NCI-H82 treated with DMSO at 0.1 percent for 48 hours (cell line): ENCODE measurements at regions not wholly inside any gene's neighbourhood (a gene's known extent, or its start where the extent isn't known, plus 50 kb on each side); places are given as distances from the start of the nearest gene placed in this dataset.
A peak's percentile ranks its signal among the peaks of the same experiment; 100 is the strongest.
"Not testable (repeated sequence)": the region's sequence is repeated elsewhere in the genome, so short reads cannot be mapped to it uniquely, and the experiment has no call there.

Experiments used
- DNase-seq: peaks from one replicate; lab custom pipeline; 2025; ENCODE audit not compliant: unreplicated experiment; lab: John Stamatoyannopoulos, UW

DNA sequence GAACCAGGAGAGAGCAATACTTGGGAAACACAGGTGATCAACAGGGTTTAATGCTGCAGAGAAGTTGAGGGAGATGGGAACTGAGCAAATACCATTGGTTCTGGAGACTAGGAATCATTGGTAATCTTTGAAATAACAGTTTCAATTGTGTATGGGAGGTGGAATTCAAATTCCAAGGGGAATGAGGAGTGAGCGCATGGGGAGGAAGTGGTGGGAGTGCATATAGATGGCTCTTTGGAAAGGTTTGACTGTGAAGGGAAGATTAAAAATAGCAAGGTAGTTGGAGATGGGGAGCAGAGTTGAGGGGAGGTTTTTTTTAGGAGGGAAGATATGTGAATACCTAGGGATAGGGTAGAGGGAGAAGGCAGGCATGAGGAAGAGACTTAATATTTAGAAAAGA, 51.1 kb upstream of the ROPN1 start:
- no peak for DNase-seq

- DNase-seq = peak; percentile 90
These were observed 53.0 kb upstream of the ROPN1 start for GRCh38 chr3:124044956-124045355.

DNA sequence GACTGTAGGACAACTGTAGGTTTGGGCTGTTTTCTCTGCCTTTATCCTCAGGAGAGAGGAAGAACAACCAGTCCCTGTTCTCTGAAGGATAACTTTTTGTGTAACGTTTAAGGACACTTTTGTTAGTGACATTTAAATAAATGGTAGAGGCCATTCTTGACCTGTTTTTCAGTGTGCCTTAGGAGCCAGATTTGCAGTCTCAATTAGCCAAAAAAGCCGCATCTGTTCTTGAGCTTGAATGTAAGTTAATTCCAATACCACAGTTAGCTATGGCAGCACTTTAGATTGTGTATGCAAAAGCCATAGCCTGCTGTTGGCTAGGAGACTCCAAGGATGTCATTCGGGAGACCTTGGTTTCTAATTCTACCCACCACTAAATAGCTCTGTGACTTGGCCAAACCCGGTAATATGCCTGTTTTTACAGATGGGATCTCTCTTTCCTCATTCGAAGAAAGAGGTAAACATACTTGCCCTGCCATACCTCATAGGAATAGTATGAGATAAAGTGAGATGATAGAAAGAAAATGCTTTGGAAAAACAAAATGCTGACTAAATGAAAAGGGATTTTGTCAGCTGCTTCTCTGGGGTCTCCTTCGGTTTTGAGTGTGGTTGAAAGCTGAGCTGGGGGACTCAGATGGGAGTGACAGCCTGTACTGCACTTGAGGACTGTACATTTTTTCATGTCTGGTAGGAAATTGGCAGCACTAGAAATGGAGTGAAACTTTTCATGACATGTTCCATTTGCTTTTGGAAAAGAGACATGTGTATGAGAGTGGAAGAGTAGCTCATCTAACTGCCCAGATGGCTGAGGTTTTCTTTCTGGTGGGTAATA, 57.3 kb upstream of the ROPN1 start:
- no peak for DNase-seq

DNA sequence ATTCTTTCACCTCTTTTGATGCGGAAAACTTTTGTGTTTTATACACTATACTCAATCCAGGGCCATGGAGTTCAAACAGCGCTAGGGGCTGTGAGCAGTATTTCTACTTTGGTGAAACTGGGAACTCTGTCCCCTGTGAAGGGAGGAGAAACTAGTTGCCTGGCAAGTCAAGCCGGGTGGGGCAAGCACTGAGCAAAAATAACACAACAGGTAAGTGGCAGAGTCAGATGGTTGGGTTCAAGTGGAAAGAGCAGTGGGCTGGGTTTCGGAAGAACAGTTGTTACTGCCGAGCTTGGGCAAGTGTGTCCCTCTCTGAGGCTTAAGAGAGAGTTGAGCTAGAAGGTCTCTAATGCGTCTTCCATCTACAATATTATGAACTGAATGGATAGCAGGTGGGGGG, 59.7 kb upstream of the ROPN1 start:
- DNase-seq = no peak

DNA sequence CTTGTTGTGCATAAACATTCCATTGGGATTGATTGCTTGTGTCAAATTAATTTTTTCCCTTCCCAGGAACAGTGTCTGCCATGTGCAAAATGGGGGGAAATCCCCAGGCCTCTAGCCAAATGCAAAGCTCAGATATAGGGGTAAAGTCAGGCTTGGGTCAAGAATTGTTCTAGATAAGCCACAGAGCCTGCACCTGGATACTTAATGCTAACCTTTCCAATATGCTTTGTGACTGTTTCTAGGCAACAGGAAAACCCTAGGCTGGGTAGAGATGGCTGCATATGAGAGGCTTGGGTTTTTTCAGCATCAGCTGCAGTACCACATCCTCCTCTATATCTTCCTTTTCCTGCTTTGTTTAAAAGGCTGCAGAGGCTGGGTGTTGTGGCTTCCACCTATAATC, 61.9 kb upstream of the ROPN1 start:
- no peak for DNase-seq

DNA sequence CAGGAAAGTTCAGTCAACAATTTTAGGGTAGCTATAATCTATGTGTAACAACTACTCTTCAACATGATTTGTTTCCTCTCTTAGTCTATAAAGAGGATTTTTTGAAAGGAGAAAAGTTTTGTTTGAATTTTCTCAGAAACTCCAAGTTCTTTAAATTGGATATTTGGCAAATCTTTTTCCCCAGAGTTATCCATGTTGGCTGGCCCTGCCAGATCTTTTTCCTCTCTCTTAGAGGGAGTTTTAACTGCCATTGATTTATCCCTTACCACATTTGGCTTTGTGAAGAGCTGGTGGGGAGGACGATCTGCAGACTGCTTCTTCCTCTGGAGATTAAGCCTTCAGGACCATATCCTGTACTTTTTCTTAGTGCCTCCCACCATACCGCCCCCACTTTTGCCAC, 64.9 kb upstream of the ROPN1 start:
- no peak for DNase-seq

DNA sequence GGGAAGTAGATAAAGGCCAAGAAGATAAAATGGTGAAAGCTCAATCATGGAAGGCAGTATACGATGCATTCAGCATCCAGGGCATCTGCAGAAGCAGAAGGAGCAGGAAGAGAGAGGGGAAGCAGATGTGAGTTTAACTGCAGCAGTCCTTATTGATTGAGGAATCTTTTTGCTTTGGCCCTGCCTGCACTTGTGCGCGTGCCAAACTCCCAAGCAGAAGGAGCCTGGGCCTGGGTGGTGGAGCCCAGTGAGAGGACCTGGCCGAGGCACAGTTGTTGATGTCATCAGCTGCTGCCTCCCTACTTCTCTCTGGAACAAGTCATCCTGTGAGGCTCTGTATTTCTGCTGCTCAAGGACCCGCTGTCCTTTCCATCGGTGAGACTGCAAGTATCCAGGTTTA, 65.5 kb upstream of the ROPN1 start:
- no peak for DNase-seq

- no peak for DNase-seq
These were observed 67.7 kb upstream of the ROPN1 start for GRCh38 chr3:124059580-124059979.

DNA sequence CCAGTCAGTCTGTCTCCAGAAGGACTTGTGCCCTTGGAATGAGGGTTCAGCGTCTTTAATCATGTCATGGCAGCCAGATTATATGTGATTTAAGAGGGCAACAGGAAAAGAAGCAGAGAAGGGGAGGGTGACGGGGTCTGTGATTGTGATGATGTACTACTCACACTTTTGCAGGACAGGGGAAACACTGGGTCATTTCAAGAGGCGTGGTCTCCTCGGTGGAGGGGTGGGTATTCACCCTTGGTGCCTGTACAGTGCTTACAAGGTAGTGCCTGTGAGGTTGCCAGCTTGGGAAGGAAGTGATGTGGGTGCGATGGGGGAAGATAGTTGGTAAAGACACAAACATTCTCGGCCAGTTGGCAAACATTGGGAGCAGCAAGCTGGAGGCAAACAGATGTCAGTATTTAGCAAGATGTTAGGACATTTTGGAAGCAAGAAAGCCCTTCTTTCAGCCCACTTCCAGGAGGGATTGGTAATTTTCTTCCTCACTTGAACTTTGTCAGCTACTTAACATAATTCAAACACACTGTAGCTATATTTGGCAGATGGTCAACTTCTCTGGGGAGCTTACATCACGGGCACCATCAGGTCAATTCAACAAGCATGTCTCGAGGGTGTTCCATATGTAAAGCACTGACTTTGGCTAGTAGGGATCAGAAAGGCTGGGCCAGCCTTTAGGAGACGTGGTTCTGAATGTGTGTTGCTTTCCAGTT, 71.4 kb upstream of the ROPN1 start:
- peak; percentile 82 for DNase-seq

DNA sequence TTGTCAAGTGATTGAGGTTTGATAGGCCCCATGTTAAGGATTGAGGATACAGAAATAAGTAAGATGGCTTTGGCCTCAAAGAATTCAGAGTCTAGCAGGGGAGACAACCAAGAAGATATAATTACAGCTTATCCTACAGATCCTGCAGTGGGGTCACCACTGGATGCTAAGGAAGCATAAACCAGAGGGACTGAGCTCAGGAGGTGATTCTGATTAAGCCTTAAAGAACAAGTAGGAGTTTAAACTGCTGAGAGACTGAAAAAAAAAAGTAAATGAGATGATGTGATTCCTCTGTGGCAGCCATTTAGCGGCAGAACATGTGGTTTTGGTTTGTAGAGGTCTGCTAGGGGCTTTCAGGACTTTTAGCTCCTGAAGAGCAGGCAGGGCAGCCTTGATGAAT, 72.1 kb upstream of the ROPN1 start:
- DNase-seq = peak; percentile 42

GRCh38 chr3:124066543-124066942, 74.6 kb upstream of the ROPN1 start:
- not testable (repeated sequence) for DNase-seq

GRCh38 chr3:124069706-124070105, 77.8 kb upstream of the ROPN1 start:
- not testable (repeated sequence) for DNase-seq

GRCh38 chr3:124075090-124075489, 83.2 kb upstream of the ROPN1 start:
- not testable (repeated sequence) for DNase-seq

GRCh38 chr3:124075753-124076152, 83.8 kb upstream of the ROPN1 start:
- no peak for DNase-seq

DNA sequence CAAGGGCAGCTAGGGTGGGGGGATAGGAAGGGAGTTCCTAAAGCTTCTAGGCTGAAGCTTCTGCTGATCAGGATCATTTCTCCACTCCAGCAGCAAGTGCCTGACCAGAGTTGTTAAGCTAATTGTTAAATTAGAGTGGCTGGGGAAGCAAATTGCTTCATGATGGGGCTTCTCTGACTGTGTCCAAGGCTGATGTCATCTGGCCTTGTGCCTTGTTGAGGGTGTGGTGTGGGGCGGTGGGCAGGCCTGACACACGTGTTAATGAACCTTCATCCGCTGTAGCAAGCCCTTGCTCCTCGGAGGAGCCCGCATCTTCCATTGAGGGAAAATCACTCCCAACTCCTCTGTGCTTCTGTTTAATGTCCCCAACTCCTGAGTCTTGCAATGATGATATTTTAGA, 84.3 kb upstream of the ROPN1 start:
- DNase-seq = no peak

DNA sequence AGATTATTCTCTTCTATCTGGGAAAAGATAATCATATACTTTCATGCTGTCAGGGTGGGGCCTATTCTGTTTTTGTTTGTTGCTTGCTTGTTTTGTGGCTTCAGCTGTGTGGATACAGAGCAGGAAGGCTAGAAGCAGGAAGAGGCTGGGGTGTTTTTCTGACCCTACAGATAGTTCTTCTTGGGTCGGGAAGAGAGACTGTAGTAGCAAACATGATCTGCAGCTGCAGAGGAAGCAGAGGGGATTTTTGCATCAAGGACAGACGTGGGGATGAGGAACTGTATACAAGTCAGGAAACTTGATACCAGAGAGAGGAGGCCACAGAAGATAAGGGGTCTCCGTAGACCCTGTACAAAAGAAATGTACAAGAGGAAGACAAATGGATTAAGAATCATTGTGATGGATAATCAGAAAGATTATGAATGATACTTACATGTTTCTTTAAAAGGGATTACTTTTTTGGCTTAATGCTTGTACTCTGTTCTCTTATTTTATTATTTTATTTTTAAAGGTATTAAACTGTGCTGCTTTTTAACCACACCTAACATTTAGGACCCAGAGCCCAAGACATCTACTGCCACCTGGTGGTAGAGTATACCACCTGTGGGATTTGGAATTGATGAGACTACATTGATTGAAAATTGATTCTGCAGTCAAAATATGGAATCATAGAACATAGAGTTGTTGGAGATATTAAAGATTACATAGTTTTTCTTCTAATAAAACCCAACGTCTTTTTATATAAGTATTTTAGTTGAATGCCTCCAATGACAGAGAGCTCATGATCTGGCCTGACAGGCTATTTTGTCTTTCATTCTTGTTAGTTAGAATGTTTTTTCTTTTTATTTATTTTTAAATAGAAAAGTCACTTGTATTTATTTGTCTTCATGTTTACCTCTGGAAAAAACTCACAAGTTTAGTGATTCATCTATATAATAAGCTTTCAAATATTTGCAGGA, 87.3 kb upstream of the ROPN1 start:
- peak; percentile 55 for DNase-seq

DNA sequence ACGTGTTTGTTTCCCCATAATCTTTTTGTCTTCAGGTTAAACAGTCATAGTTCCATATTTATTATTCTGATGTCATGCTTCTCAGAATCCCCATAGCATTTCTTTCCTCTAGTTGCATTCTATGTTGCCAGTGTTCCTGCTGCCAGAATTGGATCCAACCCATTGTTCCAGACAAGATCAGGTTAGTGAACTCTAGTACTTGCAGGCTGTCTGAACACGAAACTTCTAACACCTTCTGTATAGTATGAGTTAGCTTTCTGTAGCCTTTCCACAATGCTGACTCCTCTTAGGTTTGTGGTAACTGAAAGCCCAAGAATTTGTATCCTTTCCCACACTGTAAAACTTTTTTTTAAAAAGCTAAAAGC, 88.0 kb upstream of the ROPN1 start:
- DNase-seq = no peak

DNA sequence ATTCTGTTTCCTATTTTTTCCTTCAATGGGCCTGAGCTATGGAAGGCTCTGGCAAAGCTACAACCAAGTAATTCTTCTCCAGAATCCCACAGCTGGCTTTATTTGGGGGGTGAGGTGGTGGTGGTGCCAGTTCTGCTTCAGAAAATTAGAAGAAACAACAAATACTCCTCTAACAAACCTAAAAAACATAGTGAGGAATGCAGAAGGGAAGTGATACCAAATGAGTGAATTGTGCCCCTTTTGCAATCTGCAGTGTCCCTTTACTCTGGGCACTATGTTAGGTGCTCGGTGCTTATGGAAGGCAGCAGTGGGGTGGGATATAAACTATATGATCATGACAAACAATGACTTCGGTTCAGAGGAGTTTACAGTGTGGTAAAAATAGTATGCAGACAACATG, 90.4 kb upstream of the ROPN1 start:
- no peak for DNase-seq

- no peak for DNase-seq
These were observed 92.3 kb upstream of the ROPN1 start for GRCh38 chr3:124084022-124084881.

DNA sequence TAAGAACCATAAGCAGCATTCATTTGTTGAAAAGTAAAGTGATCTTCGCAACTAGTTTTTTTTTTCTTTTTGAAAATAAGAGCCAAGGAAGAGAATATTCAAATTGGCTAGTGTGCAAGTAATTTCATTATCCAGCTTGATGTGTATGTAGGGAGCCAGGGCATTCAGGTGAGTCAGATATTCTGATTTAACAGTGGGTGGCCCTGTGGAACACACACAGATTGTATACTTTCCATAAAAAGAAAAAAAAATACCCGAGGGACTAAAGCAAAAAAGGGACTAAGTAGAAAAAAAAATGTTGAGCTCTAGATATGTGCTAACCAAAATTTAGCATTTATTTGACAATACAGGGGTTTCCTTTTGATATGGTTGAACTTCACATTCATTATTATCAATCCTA, 96.9 kb upstream of the ROPN1 start:
- DNase-seq = no peak

DNA sequence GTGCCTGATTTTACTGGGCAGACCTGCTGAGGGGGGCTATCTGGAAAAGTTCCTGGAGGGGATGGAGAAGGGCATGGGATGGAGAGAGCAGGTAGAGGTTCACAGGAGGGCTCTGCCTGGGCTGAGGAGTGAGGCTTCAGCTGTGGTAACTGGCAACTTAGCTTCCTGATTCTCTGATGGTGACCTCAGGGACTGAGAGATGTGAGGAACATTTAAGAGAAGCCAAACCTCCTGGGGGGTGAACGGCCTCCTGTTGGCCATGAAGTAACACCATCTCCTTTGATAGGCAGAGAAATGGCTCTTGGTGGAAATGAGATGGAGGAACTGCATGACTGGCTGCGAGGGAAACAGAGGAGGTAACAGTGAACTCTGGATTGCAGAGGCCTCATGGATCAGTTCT, 97.3 kb upstream of the ROPN1 start:
- DNase-seq = no peak
